Ammon's horn (tissue), 1 donor: ENCODE measurements at regions not wholly inside any gene's neighbourhood (a gene's known extent, or its start where the extent isn't known, plus 50 kb on each side); places are given as distances from the start of the nearest gene placed in this dataset.

Source experiments
- DNase-seq: peaks from one replicate; pipeline ENCODE4 v3.0.0-alpha.2; 2016; ENCODE audit warnings: low spot score

- DNase-seq: no peak
These were observed 79.2 kb upstream of the SLC10A2 start for GRCh38 chr13:103145442-103145841.

DNA sequence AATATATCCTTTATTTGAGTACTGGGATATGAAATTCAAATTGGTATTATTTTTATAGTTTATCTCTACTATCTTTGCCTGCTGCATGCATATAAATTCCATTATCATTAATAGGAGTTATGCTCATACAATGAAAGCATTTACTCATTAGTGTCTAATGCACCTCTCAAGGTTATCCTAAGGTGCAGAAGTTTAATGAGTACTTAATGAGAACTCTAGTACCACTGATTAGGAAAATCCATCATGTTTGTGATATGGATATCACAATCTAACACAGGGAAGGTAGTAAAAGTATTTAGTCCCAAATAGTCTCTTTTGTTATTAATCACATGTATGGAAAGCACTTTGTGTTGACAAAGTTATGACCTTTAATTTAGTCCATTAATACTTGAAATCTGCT lies 77.2 kb upstream of the SLC10A2 start:
- DNase-seq: no peak

GRCh38 chr13:103142151-103142550 lies 75.9 kb upstream of the SLC10A2 start:
- no peak for DNase-seq

- DNase-seq: peak; percentile 22
These were observed 73.9 kb upstream of the SLC10A2 start for GRCh38 chr13:103140001-103140671.

GRCh38 chr13:103134271-103134670 lies 68.1 kb upstream of the SLC10A2 start:
- no peak for DNase-seq

DNA sequence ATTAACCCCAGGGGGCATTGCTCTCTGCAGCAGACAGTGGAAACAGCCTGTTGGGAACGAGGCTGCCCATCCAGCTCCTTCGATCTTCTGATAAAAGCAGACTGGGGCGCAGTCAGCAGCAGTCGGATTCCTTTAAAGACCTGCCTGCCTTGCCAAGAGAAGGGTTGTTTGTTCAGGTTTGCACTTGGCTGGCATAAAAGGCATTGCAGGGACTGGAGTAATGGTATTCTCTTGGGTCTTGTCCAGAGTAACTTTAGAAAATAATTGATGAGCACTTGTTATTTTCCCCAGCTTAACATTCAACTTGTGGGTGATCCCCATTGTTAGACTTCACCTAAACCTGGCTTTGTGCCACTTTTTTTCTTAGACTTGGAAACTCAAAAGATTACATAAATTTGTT lies 67.3 kb upstream of the SLC10A2 start:
- DNase-seq: no peak

- no peak for DNase-seq
These were observed 64.5 kb upstream of the SLC10A2 start for GRCh38 chr13:103130681-103131210.

- no peak for DNase-seq
These were observed 63.9 kb upstream of the SLC10A2 start for GRCh38 chr13:103130146-103130545.
